Right atrium auricular region (tissue), 2 donors: ENCODE measurements at regions not wholly inside any gene's neighbourhood (a gene's known extent, or its start where the extent isn't known, plus 50 kb on each side); places are given as distances from the start of the nearest gene placed in this dataset.

Source experiments
- DNase-seq: peaks from one replicate; pipeline ENCODE4 v3.0.0-alpha.2; 2019; ENCODE audit warnings: low spot score
- H3K27ac ChIP-seq, 2 donors: fragments of 200-600 bp; sonication (generic); 1 replicate in 1 of 2; 2 replicates in 1 of 2; pipeline ENCODE4 v1.5.1; 2016 to 2019
- H3K27me3 ChIP-seq, 2 donors: fragments of 200-600 bp; sonication (generic); one replicate each; pipeline versions ENCODE4 v1.5.1 to v1.6.0; 2017 to 2019
- H3K36me3 ChIP-seq: fragments of 200-600 bp; sonication (generic); one replicate; pipeline ENCODE4 v1.5.1; 2016
- H3K4me1 ChIP-seq, 2 donors: fragments of 200-600 bp; sonication (generic); one replicate each; pipeline versions ENCODE4 v1.5.1 to v1.6.0; 2017 to 2019
- H3K4me3 ChIP-seq, 2 donors: fragments of 200-600 bp; sonication (generic); 1 replicate in 1 of 2; 2 replicates in 1 of 2; pipeline ENCODE4 v1.5.1; 2017 to 2019; ENCODE audit warnings: mild to moderate bottlenecking in 1 of 2, moderate library complexity in 1 of 2
- H3K9me3 ChIP-seq, 2 donors: fragments of 200-600 bp; sonication (generic); one replicate each; pipeline ENCODE4 v1.5.1; 2019
- CTCF ChIP-seq, 2 donors: fragments of 200-600 bp; sonication (generic); IDR thresholded peaks; one replicate each; pipeline ENCODE4 v1.5.1; 2019; ENCODE audit warnings: antibody characterized with exemption in 2 of 2

- DNase-seq: peak; percentile 78
- Histone ChIP-seq H3K36me3 (no peaks in the 10 kb centered on the region), H3K4me3 (no peak overlapping the region), H3K4me1 (peaks cover 0 to 50% of the 10 kb centered on the region in 2 donors), H3K9me3 (no peaks in the 10 kb centered on the region), H3K27ac (peak overlapping the region; percentile 51 to 84), H3K27me3 (no peaks in the 10 kb centered on the region)
- TF ChIP-seq CTCF (IDR thresholded peaks at IDR 0.05): no peak
Observed at GRCh38 chr1:234962340-234962989, 166.2 kb downstream of the TOMM20 start.

- Histone ChIP-seq H3K27me3 (no peaks in the 10 kb centered on the region), H3K4me3 (no peak overlapping the region), H3K9me3 (no peaks in the 10 kb centered on the region), H3K27ac (peak overlapping the region; percentile 51 to 84), H3K4me1 (peaks cover 0 to 58% of the 10 kb centered on the region in 2 donors), H3K36me3 (no peaks in the 10 kb centered on the region)
- peak; percentile 28 for DNase-seq
- no peak for TF ChIP-seq CTCF (IDR thresholded peaks at IDR 0.05)
Observed at GRCh38 chr1:234961456-234962339, 166.9 kb downstream of the TOMM20 start.

- Histone ChIP-seq H3K27me3 (no peaks in the 10 kb centered on the region), H3K9me3 (no peaks in the 10 kb centered on the region), H3K4me3 (no peak overlapping the region), H3K27ac (peak overlapping the region; percentile 51 to 84), H3K36me3 (no peaks in the 10 kb centered on the region), H3K4me1 (peaks cover 0 to 63% of the 10 kb centered on the region in 2 donors)
- DNase-seq: peak; percentile 59
- no peak for TF ChIP-seq CTCF (IDR thresholded peaks at IDR 0.05)
Observed at GRCh38 chr1:234960722-234961455, 167.7 kb downstream of the TOMM20 start.

- TF ChIP-seq CTCF (IDR thresholded peaks at IDR 0.05): no peak
- Histone ChIP-seq H3K9me3 (no peaks in the 10 kb centered on the region), H3K4me3 (no peak overlapping the region), H3K4me1 (peaks cover 0 to 64% of the 10 kb centered on the region in 2 donors), H3K27ac (peak overlapping the region in 1 of 2 donors; percentile 37), H3K36me3 (no peaks in the 10 kb centered on the region), H3K27me3 (no peaks in the 10 kb centered on the region)
- peak; percentile 51 for DNase-seq
Observed at GRCh38 chr1:234958706-234959657, 169.7 kb downstream of the TOMM20 start.
